Stimulated activated CD4-positive, alpha-beta T cell treated with anti-CD3 and anti-CD28 coated beads, Interleukin-12 subunit alpha, Interleukin-12 subunit beta, amount 100 ng/mL, for 24 hours (primary cell): ENCODE measurements at regions not wholly inside any gene's neighbourhood (a gene's known extent, or its start where the extent isn't known, plus 50 kb on each side); places are given as distances from the start of the nearest gene placed in this dataset.
A peak's percentile ranks its signal among the peaks of the same experiment; 100 is the strongest.

Source experiments
- DNase-seq, 2 experiments: peaks; one replicate each; pipeline ENCODE4 v3.0.0-alpha.2; 2020; ENCODE audit warnings: low read depth in 2 of 2

DNA sequence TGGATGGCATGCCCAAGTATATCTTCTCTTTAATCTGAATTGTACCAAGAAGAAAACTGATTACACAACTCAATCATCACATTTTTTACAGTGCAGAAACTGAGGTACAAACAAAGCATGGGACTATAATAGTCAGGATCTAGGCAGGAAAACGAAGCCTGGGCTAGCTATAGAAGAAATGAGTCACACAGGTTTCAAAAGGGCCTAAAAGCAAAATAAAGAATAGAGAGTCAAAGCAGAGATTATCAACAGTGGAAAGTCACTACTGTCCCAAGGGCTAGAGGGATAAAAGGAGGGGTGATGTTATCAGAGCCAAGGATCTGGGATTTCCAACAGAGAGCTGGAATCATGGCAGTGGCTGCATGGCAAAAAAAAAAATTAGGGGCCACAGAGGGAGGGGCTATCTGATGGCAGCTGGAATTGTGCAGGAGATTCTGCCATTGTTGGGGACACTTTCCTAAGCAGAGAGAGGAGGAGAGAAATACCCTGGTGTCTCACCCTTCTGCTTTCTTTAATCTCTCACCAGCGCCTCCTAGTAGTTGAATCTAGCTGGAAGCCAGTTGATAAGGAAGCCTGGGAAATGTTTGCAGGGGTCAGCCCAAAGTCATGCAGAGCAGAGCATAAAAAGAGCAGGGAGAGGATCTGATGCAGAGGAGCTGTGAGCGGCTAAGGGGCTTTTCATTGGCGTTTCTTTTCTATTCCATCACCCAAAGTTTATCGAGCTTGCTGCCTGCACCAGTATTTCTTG is 343.2 kb downstream of the ACTL7B start:
- DNase-seq = no peak

DNA sequence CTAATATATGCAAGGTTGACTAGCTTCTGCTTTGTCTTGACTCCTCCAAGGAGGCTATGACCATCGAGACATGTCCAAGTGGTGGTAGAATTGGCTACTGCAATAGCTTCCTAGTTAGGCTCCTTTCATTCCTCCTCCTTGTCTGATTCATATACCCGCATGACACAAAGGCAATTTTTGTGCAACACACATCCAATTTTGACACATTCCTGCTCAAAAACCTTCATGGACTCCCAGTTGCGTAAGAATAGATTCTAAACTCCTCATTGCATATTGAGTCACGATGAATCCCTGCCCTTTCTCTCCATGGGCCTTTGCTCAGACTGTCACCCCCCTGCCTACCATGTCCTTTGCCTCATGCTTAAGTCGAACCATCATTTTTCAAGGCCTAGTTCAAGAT is 344.5 kb downstream of the ACTL7B start:
- DNase-seq = no peak

DNA sequence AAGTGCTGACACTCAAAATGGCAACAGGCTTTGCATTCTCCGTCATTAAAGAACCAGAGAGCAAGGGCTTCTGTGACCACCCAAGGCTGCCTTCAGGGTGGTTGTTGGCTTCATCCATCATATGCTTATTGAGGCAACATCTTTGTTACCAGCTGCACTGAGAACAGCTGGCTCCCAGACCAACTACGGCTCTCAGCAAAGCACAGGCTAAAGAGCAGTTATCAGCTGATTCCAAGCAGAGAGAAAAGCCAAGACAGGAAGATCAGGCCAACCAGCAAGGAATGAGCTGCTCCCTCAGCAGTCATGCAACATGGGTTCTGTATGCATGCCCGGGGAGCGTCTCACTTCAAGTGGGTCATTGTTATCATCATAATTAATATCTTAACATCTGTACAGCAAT is 358.9 kb downstream of the ACTL7B start:
- no peak for DNase-seq

DNA sequence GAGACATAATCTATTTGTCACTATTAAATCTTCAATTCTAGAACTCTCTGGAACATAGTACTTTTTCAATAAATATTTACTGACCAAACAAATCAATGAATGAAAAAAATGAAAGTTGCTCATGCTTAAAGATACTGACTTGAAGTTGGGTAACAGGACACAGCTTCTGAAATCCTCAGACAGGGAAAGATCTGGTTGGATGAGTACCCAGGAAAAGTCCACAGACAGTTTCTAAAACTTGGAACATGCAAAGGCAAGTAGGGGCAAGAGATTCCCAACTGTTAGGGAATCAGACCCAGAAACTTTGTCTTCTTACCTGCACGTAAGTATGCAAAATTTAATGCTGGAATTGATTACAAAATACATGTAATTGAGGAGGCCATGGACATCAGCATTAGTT is 366.2 kb downstream of the ACTL7B start:
- no peak for DNase-seq

DNA sequence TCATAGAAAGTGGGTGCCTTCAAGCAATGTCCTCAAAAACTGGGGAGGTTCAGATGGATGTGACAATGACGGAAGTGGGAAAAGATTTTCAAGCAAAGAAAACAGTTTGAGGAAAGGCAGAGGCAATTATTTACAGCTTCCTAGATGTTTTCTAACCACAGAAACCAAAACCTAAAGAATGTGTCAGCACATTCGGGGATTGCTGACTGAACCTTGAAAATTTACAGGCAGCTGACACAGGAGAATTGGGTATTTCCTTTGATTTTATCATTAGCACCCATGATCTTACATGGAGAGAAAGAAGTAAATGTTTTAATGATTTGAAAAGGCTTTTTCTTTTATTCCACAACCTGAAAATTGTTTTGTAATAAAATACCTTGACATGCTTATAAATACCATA is 369.0 kb downstream of the ACTL7B start:
- DNase-seq = no peak

DNA sequence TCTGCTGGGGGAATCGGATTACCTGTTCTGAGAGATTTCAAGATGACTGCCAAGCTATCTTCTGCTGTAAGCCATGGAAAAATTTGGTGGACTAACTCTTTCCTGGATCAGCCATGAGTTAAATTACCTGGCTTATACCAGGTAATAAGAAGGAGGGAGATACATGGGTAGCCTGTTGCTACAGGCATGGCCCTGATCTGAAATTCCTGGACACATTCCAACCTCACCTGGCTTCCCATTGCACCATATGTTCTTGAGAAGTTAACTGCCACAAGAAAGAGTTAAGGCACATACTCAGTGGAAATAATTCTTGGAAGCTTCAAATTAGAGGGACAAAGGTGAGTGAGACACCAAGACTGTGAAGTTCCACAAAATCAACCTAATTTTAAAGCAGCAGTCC is 371.3 kb downstream of the ACTL7B start:
- DNase-seq = no peak

DNA sequence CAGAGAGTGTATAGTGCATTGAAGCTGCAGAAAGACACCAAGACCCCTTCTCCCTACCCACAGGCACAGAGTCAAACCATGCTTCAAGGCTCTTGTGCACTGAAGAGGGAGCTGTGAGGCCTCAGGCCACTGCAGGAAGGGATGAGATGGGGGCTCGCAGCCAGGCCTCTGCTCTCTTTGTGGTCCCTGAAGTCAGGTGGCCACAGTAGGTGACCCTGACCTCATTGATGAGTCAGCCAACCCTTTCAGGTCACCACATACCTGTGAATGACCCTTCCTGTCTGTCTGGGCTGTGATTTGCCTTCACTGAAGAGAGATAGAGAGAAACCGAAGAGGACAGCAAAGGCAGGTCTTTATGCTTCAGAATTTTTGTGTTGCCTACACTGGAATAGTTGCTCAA is 372.1 kb downstream of the ACTL7B start:
- no peak for DNase-seq

DNA sequence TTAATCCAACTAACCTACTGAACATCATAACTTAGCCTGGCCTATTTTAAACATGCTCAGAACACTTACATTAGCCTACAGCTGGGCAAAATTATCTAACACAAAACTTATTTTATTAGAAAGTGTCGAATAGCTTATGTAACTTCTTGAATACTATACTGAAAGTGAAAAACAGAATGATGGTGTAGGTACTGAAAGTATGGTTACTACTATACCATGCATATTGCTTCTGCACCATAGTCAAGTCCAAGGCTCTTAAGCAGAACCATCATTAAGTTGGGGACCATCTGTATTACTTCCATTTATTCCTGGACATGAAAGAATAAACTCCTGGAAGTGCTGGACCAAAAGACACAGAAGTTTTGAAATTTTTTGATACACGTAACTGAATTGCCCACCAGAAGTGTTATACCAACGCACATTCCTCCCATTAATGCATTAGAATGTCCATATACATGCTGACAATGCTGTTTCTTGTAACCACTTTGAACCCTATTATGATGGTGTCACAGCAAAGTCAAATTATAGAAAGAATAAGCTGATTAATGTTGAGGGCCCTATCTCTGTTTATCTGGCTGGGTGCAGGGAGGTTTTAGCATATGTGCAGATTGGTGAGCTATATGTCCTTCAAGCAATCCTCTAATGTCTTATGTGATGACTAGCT is 375.7 kb downstream of the ACTL7B start:
- DNase-seq = no peak

DNA sequence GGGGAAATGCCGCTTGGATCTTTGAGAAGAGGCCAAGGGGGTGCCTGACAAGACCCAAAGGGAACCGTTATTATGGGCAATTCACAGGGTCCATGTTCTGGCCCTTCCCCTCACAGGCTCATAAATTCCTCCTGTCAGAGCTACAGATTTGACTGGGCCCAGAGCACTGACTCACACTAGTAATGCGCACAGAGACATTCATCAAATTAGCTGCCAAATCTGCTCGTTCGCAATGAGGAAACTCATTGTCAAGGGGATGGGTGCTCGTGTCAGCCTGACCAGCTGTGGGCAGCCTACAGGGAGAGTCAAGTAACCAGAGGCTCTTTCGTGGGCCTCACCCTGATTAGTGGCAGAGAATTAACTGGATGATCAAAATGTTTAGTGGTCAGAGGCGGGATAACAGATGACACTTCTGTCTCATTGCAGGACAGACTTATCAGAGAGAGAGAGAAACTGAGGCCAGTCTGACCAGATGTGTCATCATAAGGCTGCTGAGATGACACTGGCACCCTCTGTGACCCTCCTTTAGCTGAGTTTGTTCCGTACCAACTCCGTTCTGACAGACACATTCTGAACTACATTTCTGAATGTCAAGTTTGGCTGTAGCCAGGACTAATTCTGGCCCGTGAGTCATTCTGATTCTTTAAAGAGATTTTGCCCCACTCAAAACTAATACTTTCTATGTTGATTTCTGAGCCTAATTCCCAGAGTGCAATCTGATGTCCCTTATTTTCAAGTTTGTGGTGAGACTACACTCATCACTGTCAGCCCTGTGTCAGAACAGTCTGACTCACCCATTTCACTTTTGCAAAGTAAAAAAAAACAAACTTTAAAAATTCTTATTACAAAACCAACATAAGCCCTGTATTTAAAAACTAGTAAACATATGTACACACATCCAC is 377.1 kb downstream of the ACTL7B start:
- DNase-seq = no peak

DNA sequence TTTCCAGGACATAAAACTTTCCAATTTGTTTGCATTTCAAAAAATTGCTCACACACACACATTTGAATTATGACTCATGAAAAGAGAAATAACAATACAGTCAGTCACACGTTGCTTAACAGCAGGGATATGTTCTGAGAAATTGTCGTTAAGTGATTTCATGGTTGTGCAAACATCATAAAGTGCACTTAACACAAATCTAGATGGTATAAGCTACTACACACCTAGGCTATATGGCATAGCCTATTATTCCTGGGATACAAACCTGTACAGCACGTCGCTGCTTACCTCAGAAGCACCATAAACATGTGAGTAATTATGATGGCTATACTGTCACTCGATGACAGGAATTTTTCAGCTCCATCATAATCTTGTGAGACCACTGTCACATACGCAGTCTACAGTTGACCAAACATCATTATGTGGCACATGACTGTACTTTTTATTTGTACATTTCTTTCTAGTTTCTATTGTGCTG is 378.2 kb downstream of the ACTL7B start:
- no peak for DNase-seq

DNA sequence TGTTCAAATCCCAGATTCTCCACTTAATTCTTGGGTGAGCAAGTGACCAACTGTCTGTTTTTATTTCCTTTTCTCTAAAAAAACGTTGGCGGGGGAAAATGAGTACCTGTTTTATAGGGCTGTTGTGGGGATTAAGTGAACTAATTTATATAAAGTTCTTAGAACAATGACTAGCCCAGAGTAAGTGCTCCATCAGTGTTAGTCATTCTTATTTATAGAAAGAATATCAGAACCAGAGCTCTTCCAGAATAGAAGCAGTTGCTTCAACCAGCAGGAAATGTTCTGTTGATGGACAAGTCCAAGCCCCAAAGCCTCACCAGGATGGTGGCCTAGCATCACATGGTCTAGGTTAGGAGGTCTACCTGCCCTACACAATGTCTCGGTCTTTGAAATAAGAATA is 379.2 kb downstream of the ACTL7B start:
- DNase-seq = no peak

DNA sequence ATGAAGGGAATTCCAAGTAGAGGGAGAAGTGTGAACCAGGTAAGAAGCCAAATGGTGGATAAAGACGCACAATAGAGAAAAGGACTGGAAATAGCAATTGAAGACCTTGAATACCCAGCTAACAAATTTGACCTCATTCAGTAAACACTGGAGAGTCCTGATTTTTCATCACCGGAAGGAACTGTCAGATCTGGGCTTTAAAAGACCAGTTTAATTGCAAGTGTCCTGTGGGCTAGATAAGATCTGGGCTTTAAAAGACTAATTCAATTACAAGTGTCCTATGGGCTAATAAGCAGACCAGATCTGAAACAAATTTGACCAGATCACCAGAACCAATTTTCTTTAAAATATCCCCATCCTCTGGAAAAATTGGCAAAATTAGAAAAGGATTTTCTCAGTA is 380.0 kb downstream of the ACTL7B start:
- DNase-seq = no peak

DNA sequence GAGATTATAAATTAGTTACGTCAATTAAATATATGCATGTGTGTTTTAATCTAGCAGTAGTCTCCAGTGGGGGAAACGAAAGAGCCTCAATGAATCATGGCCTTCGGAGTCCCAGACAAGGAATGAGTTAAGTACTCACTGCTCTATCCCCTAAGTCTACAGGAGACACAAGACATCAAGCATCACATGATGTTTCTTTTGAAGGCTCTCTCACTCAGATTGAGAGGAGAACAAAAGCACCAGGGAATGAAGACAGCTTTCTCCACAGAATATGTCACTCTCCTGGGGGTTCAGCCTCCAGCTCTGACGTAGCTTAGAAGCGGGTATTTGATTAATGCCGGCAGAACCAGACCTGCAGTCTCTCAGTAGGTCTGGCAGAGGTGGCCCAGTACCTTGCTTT is 381.4 kb downstream of the ACTL7B start:
- no peak for DNase-seq

DNA sequence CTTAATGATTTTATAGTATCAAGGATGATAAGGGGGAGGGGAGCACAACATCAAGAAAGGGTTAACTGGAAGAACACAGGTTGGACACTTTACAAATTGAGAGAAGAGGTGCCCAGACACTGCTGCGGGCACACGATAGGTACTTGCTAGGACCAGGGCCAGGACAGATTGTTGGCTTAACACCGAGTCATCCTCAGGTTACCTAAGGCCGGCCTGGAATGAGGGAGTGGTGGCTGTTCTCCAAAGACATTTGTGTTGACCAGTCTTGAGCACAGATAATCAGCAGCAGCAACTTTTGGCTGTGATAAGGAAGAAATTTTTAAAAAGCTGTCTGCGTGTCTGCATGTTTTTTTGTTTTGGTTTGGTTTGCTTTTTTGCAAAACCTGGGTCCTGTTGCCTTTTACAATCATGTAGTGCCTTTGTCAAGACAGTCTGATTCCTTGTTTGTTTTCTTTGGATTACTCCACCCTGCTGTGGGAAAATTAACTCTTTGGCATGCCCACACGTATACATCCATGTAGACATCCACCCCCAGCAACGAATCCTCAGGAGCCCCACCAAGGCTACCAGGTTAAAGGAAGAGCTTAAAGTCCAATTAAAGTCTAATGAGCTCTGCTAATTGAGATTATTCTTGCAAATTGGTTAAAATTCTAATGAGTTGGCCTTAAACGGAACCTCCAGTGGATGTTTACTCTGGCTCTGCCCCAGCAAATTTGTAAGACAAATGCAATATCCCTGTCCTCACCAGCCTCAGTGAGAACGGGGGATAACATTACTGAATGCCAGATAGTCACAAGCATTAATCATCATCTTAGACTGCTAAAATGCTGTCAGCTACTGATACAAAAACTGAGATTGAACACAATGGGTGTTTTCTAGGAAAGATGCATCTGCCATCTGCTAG is 382.3 kb downstream of the ACTL7B start:
- no peak for DNase-seq

DNA sequence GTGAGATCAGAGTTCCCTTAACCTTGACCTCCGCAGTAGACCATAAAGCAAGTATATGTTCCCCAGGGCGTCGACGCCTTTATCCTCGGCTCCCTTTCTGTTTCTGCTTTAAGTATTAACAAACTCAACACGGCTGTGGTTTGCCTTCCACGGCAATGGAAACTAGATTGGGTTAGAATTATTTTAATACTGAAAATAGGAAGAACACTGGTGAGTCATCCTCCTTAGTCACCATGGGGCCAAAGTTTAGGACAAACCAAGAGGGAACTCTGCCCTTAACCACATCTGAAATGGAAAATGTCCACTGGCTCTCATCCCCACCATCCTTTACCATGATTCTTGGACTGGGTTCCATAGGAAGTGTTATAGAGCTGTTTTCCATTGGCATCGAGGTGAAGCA is 386.1 kb downstream of the ACTL7B start:
- DNase-seq = no peak

DNA sequence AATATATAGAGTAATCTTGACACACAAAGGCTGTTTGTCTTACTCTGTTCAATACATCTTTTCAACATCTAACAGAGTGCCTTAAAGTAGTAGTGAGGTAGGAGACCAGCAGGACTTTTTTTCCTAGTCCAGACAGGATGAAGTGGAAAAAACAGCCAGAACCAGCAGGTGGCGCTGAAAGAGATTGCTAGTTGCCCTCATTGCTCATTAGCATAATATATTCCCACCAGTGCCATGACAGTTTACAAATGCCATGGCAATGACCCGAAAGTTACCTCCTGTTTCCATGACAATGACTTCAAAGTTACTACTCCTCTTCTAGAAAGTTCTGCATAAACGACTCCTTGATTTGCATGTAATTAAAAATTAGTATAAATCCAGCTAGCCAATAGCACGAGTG is 387.4 kb downstream of the ACTL7B start:
- peak in 1 of 2 experiments; percentile 20 for DNase-seq

DNA sequence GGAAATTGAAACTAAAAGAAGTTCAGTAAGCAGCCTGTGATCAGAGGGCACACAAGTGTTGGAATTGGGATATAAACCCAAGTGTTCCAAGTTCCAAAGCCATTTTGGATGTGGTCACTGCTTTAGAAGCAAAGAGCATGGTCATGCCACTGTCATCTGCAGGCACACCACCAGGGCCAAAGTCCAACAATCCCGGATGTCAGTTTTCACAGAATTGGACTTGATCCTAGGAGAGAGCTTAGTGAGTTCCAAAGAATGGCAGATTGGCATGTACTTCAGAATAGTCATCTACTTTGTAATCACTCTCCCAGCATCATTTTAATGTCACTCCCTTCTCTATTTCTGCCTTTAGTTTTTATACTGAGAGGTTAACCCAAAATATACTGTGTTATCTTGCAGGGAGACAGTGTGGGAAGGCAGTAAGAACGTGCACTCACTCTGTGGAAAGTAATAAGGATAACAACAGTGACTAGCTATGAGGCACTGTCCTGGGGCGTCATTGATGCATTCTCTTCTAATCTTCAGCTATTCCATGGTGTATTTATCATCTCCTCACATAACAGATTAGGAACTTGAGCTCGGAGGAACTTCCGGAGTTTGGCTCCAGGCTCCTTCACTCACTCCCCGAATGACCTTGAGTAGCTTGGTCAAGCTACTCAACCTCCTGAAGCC is 388.0 kb downstream of the ACTL7B start:
- DNase-seq = no peak

DNA sequence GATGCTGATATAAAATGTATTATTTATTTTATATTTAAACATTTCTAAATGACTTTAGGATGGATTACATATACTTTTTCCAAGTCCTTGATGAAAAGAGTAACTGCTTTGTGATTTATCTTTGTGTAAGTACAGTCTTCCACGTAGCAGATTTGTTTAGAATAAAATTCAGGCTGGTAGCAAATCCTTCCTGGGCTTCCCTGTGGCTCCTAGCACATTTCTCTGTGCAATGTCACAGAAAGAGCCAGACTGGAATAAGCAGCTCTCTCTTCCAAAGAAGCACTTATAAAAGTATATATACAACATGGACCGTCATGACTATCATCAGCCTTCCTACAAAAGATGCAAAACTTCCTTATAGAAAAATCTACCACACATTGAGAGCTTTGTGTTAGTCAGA is 388.6 kb downstream of the ACTL7B start:
- no peak for DNase-seq

DNA sequence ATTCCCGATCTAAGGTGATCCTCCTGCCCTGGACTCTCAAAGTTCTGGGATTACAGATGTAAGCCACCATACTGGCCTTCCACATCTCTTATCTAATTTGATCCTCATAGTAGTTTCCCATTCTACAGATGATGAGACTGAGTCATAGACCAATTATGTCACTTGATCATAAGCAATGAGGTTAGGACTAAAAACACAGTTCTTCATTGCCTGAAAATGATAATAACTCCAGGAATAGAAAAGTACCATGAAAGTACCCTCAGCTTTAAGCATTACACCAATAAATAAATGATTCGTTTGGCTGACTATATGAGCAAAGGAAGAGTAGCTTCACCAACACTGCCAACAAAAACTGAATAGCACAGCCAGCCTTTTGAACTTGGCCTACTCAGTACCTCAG is 389.5 kb downstream of the ACTL7B start:
- no peak for DNase-seq

DNA sequence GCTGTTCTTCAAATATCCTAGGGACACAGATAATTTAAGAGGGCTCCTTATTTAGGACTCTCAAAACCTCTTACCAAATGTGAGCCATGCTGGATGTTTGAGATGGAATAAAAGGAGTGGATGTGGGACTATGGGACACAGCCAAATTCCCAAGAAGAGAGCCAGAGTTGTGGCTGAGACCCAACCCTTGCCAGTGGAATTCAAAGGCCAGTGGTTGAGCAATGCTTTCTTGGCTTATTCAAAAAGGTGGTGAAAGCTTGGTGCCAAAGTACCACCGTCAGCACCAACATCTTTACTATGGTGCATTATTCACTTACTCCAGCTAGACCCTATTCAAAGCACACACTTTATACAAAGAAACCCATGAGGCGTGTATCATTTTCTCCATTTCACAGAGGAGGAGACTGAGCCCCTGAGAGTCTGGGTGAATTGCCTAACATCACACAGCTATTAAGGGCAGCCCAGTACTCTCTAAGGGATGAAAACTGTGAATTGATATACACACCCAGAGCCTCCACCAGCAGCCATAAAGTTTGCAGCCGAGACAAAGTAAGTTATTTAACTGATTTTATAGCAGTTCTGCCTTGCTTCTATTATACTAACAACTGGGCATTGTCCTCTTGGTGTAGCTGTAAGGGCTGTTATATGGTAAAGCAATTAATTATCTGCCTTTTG is 391.7 kb downstream of the ACTL7B start:
- no peak for DNase-seq
